Uterus (tissue), 3 donors: ENCODE measurements at regions not wholly inside any gene's neighbourhood (a gene's known extent, or its start where the extent isn't known, plus 50 kb on each side); places are given as distances from the start of the nearest gene placed in this dataset.

ENCODE experiments used
- DNase-seq, 2 donors: peaks; one replicate each; pipeline ENCODE4 v3.0.0-alpha.2; 2019 to 2020
- H3K27ac ChIP-seq, 2 donors: fragments of 200-600 bp; sonication (generic); 1 replicate in 1 of 2; 2 replicates in 1 of 2; pipeline ENCODE4 v1.5.1; 2016 to 2018
- H3K27me3 ChIP-seq, 2 donors: fragments of 200-600 bp; sonication (generic); one replicate each; pipeline ENCODE4 v1.5.1; 2018 to 2019; ENCODE audit warnings: control low read depth in 1 of 2
- H3K36me3 ChIP-seq, 2 donors: fragments of 200-600 bp; sonication (generic); one replicate each; pipeline ENCODE4 v1.5.1; 2019; ENCODE audit warnings: control low read depth in 1 of 2
- H3K4me1 ChIP-seq, 2 donors: fragments of 200-600 bp; sonication (generic); one replicate each; pipeline ENCODE4 v1.5.1; 2018 to 2019; ENCODE audit warnings: control low read depth in 1 of 2
- H3K4me3 ChIP-seq, 2 donors: fragments of 200-600 bp; sonication (generic); 1 replicate in 1 of 2; 2 replicates in 1 of 2; pipeline ENCODE4 v1.5.1; 2018 to 2019; ENCODE audit warnings: mild to moderate bottlenecking in 1 of 2
- H3K9me3 ChIP-seq, 2 donors: fragments of 200-600 bp; sonication (generic); one replicate each; pipeline ENCODE4 v1.5.1; 2019; ENCODE audit warnings: control low read depth in 1 of 2
- CTCF ChIP-seq, 4 experiments: fragments of 200-600 bp in 2 of 4; fragments of 450-650 bp in 2 of 4; sonication (generic) in 2 of 4; IDR thresholded peaks; one replicate each; pipeline ENCODE4 v1.5.1; 2016 to 2019; ENCODE audit warnings: antibody characterized with exemption in 4 of 4, mild to moderate bottlenecking in 2 of 4, moderate library complexity in 1 of 4
- POLR2A ChIP-seq, 2 donors: fragments of 450-650 bp; IDR thresholded peaks; one replicate each; pipeline ENCODE4 v1.6.1; 2016; ENCODE audit warnings: antibody characterized with exemption in 2 of 2, mild to moderate bottlenecking in 1 of 2, moderate library complexity in 1 of 2
- intact Hi-C: fragments of 100-400 bp; cut with DNase I; formaldehyde crosslinking; loops from one replicate; pipeline ENCODE4 v1.15.1; 2023; ENCODE audit warnings: low total_unique reads
- donor health status: DM: yes; HTN: yes; CAD: no.

DNA sequence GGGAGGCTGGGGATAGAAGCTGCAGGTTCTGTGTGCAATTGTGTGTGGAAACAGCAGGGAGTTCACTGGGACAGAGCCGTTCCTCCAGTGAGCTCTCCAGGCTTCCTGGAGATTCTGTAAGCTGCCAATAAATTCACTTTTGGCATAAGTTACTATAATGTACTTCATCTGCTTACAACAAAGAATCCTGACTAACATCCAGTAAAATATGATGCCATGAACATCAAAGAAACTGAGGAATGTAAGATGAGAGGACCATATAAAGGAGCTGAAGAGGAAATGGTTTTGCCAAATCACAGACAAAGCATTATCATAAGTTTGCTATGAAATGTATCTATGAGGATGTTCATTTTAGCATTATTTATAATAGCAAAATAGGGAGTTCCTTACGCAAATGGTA is 175.3 kb downstream of the KCNE4 start:
- Histone ChIP-seq H3K27me3 (no peaks in the 10 kb centered on the region), H3K4me3 (no peak overlapping the region), H3K4me1 (no peaks in the 10 kb centered on the region), H3K36me3 (no peaks in the 10 kb centered on the region), H3K27ac (no peak overlapping the region), H3K9me3 (no peaks in the 10 kb centered on the region)
- DNase-seq, result no peak
- TF ChIP-seq CTCF (IDR thresholded peaks at IDR 0.05), result no peak
- no peak for TF ChIP-seq POLR2A (IDR thresholded peaks at IDR 0.05)
- intact Hi-C loops, result no loop called here

DNA sequence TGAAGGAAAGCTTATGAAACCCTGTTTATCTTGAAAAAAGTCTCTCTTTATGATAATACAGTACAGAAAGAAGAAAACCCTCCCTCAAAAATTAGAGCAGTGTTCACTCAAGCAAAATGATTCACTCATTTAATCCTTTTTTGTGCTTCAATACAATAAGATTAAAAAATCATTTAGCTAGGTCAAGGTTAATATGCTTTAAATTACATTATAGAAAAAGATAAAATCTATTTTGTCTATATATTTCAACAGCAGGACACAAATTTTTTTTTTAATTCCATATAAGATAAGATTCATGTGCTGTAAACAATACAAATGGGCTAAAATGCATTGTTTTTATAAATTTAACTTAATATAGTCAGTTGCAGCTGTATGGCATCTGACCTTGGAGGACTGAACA is 176.9 kb downstream of the KCNE4 start:
- no peak overlapping the region for H3K4me3 ChIP-seq
- no peak overlapping the region for H3K27ac ChIP-seq
- no peaks in the 10 kb centered on the region for H3K4me1 ChIP-seq
- no peak for DNase-seq
- TF ChIP-seq POLR2A (IDR thresholded peaks at IDR 0.05) (no peak), CTCF (IDR thresholded peaks at IDR 0.05) (no peak)
- no peaks in the 10 kb centered on the region for H3K9me3 ChIP-seq
- H3K36me3 ChIP-seq, result no peaks in the 10 kb centered on the region
- H3K27me3 ChIP-seq, result no peaks in the 10 kb centered on the region
- intact Hi-C loops, result no loop called here

DNA sequence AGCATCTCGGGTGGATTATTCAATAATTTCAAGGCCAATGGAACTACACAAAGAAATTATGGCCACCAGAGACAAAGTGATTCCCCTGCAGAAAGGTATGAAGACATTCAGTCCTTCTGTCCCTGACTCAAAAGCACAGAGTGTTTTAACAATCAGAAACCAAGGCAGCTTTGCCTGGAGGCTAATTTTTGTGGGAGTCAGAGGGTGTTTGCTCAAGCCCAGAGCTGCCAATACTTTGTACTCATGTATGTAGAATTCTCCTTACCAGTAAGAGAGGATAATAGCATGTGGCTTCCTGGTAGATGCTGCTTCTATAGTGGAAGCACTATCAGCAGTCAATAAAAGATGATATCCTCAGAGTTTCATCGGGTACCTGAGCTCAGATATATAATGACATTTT is 178.4 kb downstream of the KCNE4 start:
- H3K27me3 ChIP-seq, result no peaks in the 10 kb centered on the region
- TF ChIP-seq CTCF (IDR thresholded peaks at IDR 0.05) (no peak), POLR2A (IDR thresholded peaks at IDR 0.05) (no peak)
- H3K4me3 ChIP-seq, result no peak overlapping the region
- intact Hi-C loops, result no loop called here
- no peaks in the 10 kb centered on the region for H3K4me1 ChIP-seq
- H3K36me3 ChIP-seq, result no peaks in the 10 kb centered on the region
- H3K27ac ChIP-seq, result no peak overlapping the region
- DNase-seq, result no peak
- H3K9me3 ChIP-seq, result no peaks in the 10 kb centered on the region

DNA sequence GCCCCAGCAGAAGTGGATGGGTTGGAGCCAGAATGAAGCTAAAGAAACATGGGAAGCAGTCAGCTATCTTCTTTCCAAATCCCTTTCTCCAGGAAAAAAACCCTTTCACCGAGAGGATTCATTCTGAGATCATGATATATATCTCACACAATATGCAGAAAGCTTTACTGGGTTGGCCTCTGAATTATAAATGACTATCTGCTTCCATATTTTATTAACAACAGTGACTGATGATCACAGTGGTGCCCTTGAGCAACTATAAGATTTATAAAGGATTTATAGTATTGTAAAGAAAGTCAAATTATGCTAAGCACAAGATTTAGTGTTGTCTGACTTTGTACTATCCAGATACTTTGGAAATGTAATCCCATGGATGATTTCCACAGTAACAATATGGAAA is 180.3 kb downstream of the KCNE4 start:
- H3K36me3 ChIP-seq, result no peaks in the 10 kb centered on the region
- no peak overlapping the region for H3K4me3 ChIP-seq
- DNase-seq, result no peak
- H3K9me3 ChIP-seq, result no peaks in the 10 kb centered on the region
- no peaks in the 10 kb centered on the region for H3K27me3 ChIP-seq
- peak overlapping the region in 1 of 2 donors; percentile 60 for H3K27ac ChIP-seq
- intact Hi-C loops, result no loop called here
- TF ChIP-seq POLR2A (IDR thresholded peaks at IDR 0.05) (no peak), CTCF (IDR thresholded peaks at IDR 0.05) (no peak)
- no peaks in the 10 kb centered on the region for H3K4me1 ChIP-seq

DNA sequence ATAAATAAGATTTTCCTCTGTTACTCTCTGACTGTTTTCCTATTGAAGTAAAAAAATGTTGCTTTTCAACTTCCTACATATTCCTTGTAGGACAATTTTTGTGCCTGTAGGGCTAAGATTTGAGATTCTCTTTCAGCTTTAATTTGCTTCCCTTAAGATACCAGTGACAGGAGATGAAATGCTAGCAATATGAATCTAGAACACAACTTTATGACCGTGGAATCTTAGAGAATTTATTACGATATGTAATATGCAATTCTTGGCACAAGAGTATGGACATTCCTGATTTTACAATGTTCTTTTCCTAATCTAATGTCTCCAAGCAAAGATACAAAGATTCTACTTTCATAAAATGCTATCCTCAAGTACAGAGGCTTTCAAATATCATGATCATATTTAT is 180.9 kb downstream of the KCNE4 start:
- intact Hi-C loops, result no loop called here
- peak overlapping the region in 1 of 2 donors; percentile 60 for H3K27ac ChIP-seq
- no peaks in the 10 kb centered on the region for H3K27me3 ChIP-seq
- no peaks in the 10 kb centered on the region for H3K36me3 ChIP-seq
- DNase-seq, result no peak
- H3K4me3 ChIP-seq, result no peak overlapping the region
- TF ChIP-seq CTCF (IDR thresholded peaks at IDR 0.05) (no peak), POLR2A (IDR thresholded peaks at IDR 0.05) (no peak)
- H3K4me1 ChIP-seq, result no peaks in the 10 kb centered on the region
- H3K9me3 ChIP-seq, result no peaks in the 10 kb centered on the region
